ENCODE measurements at regions not wholly inside any gene's neighbourhood (a gene's known extent, or its start where the extent isn't known, plus 50 kb on each side); places are given as distances from the start of the nearest gene placed in this dataset.

DNA sequence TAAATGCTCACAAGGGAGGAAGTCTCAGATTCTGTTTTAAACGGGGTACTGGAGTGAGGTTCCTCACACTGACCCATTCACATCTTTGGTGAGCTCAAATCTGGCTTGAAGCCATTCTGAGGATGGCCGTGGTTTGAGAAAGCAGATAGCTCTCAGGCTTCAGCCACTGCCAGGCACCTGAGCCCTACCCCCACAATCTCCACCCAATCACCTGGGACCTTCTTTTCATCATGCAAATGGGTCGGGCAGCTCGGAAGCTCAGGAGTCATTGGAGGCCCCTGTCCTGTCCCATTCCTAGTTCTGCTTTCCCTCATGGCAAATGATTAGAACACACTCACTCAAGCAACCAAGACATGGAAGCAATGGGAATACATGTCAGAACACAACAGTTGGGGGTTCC is 141.4 kb upstream of the ETS2 start:
- TF ChIP-seq CTCF (IDR thresholded peaks at IDR 0.05; ENCODE audit: borderline replicate concordance, extremely low read depth, low read length, poor library complexity, severe bottlenecking) (no peak), EZH2 (IDR thresholded peaks at IDR 0.05; ENCODE audit: borderline replicate concordance, low read depth, low read length, severe bottlenecking) (no peak)

Measured in DND-41 (cell line).